H9 (cell line): ENCODE measurements at regions not wholly inside any gene's neighbourhood (a gene's known extent, or its start where the extent isn't known, plus 50 kb on each side); places are given as distances from the start of the nearest gene placed in this dataset.

ENCODE experiments used
- DNase-seq: peaks from one replicate; pipeline ENCODE4 v3.0.0-alpha.2; 2017
- H2AFZ ChIP-seq: one replicate; pipeline ENCODE4 v1.6.1; 2013; ENCODE audit warnings: mild to moderate bottlenecking, low read length, control low read depth, moderate library complexity
- H2AK5ac ChIP-seq: 2 replicates; pipeline ENCODE4 v1.6.1; 2013; ENCODE audit warnings: low read length, control low read depth, mixed read lengths; ENCODE audit not compliant: insufficient read length
- H2BK120ac ChIP-seq: one replicate; pipeline ENCODE4 v1.6.1; 2013; ENCODE audit warnings: low read depth, mild to moderate bottlenecking, low read length, control low read depth, inconsistent platforms; ENCODE audit not compliant: poor library complexity, severe bottlenecking
- H2BK12ac ChIP-seq: 2 replicates; pipeline ENCODE4 v1.6.1; 2013; ENCODE audit warnings: low read length, control low read depth, mixed read lengths, low read depth; ENCODE audit not compliant: insufficient read length
- H2BK15ac ChIP-seq: 2 replicates; pipeline ENCODE4 v1.6.1; 2013; ENCODE audit warnings: low read depth, low read length, control low read depth
- H2BK20ac ChIP-seq: one replicate; pipeline ENCODE4 v1.6.1; 2013; ENCODE audit warnings: low read depth, mild to moderate bottlenecking, low read length, control low read depth, inconsistent platforms; ENCODE audit not compliant: poor library complexity, severe bottlenecking
- H2BK5ac ChIP-seq: 2 replicates; pipeline ENCODE4 v1.6.1; 2013; ENCODE audit warnings: low read length, control low read depth, mixed read lengths; ENCODE audit not compliant: insufficient read length
- H3K14ac ChIP-seq: 2 replicates; pipeline ENCODE4 v1.6.1; 2013; ENCODE audit warnings: low read length, control low read depth; ENCODE audit not compliant: insufficient read depth
- H3K18ac ChIP-seq: 2 replicates; pipeline ENCODE4 v1.6.1; 2013; ENCODE audit warnings: low read depth, mild to moderate bottlenecking, mixed read lengths, low read length, control low read depth; ENCODE audit not compliant: insufficient read length
- H3K23ac ChIP-seq: 2 replicates; pipeline ENCODE4 v1.6.1; 2013; ENCODE audit warnings: low read length, control low read depth, mixed read lengths, low read depth; ENCODE audit not compliant: insufficient read length
- H3K23me2 ChIP-seq: 2 replicates; pipeline ENCODE4 v1.6.1; 2013; ENCODE audit warnings: low read depth, mild to moderate bottlenecking, mixed read lengths, low read length, control low read depth; ENCODE audit not compliant: insufficient read length, poor library complexity, severe bottlenecking
- H3K27ac ChIP-seq: 2 replicates; pipeline ENCODE4 v1.5.1; 2013; ENCODE audit warnings: low read length, control low read depth, mixed read lengths, low read depth; ENCODE audit not compliant: insufficient read length
- H3K27me3 ChIP-seq: 2 replicates; pipeline ENCODE4 v1.6.1; 2013; ENCODE audit warnings: low read length, control low read depth, inconsistent platforms; ENCODE audit not compliant: insufficient read depth
- H3K4ac ChIP-seq: 2 replicates; pipeline ENCODE4 v1.6.1; 2013; ENCODE audit warnings: low read depth, mild to moderate bottlenecking, control low read depth, inconsistent platforms, low read length, moderate library complexity
- H3K4me1 ChIP-seq: 2 replicates; pipeline ENCODE4 v1.6.1; 2013; ENCODE audit warnings: low read length, control low read depth, inconsistent platforms; ENCODE audit not compliant: insufficient read depth
- H3K4me2 ChIP-seq: 2 replicates; pipeline ENCODE4 v1.6.1; 2013; ENCODE audit warnings: low read length, control low read depth, mixed read lengths; ENCODE audit not compliant: insufficient read length, insufficient read depth
- H3K56ac ChIP-seq: 2 replicates; pipeline ENCODE4 v1.6.1; 2013; ENCODE audit warnings: low read depth, mild to moderate bottlenecking, mixed read lengths, low read length, control low read depth; ENCODE audit not compliant: insufficient read length
- H3K79me1 ChIP-seq: 2 replicates; pipeline ENCODE4 v1.6.1; 2013; ENCODE audit warnings: low read depth, mild to moderate bottlenecking, moderate library complexity, low read length, control low read depth, inconsistent platforms; ENCODE audit not compliant: insufficient read depth, poor library complexity, severe bottlenecking
- H3K79me2 ChIP-seq: 2 replicates; pipeline ENCODE4 v1.6.1; 2013; ENCODE audit warnings: low read length, control low read depth, inconsistent platforms; ENCODE audit not compliant: insufficient read depth
- H3K9ac ChIP-seq: 2 replicates; pipeline ENCODE4 v1.6.1; 2013; ENCODE audit warnings: low read length, control low read depth, mixed read lengths; ENCODE audit not compliant: insufficient read length; ENCODE audit errors: extremely low read depth
- H3K9me3 ChIP-seq: one replicate; pipeline ENCODE4 v1.6.1; 2013; ENCODE audit warnings: low read depth, low read length, inconsistent platforms; ENCODE audit not compliant: control insufficient read depth
- H3T11ph ChIP-seq: one replicate; pipeline ENCODE4 v1.6.1; 2013; ENCODE audit warnings: mild to moderate bottlenecking, low read length, control low read depth, inconsistent platforms
- H4K20me1 ChIP-seq: one replicate; pipeline ENCODE4 v1.6.1; 2013; ENCODE audit not compliant: control insufficient read depth, insufficient read length, insufficient read depth
- H4K5ac ChIP-seq: 2 replicates; pipeline ENCODE4 v1.6.1; 2013; ENCODE audit warnings: low read depth, mild to moderate bottlenecking, mixed read lengths, low read length, control low read depth; ENCODE audit not compliant: insufficient read length
- H4K8ac ChIP-seq: replicated peaks from 2 replicates; pipeline ENCODE4 v1.6.1; 2013; ENCODE audit warnings: low read length, control low read depth, mixed read lengths, low read depth; ENCODE audit not compliant: insufficient read length
- H4K91ac ChIP-seq: 2 replicates; pipeline ENCODE4 v1.6.1; 2013; ENCODE audit warnings: low read depth, mild to moderate bottlenecking, moderate library complexity, mixed read lengths, low read length, control low read depth; ENCODE audit not compliant: insufficient read length
- H3K27ac Mint-ChIP-seq, 3 experiments: 2 replicates in 2 of 3; 3 replicates in 1 of 3; pipeline ENCODE4 v1.8.0; 2020 to 2021; ENCODE audit warnings: mixed read lengths in 3 of 3, mild to moderate bottlenecking in 1 of 3, moderate library complexity in 1 of 3
- H3K27me3 Mint-ChIP-seq: 2 replicates; pipeline ENCODE4 v1.8.0; 2021; ENCODE audit warnings: low read depth, mild to moderate bottlenecking, moderate library complexity, mixed read lengths
- H3K36me3 Mint-ChIP-seq, 3 experiments: 2 replicates in 2 of 3; 3 replicates in 1 of 3; pipeline ENCODE4 v1.8.0; 2020 to 2021; ENCODE audit warnings: low read depth in 3 of 3, mixed read lengths in 3 of 3; ENCODE audit not compliant: insufficient read depth in 1 of 3
- H3K4me1 Mint-ChIP-seq, 2 experiments: 2 replicates each; pipeline ENCODE4 v1.8.0; 2020; ENCODE audit warnings: mixed read lengths in 2 of 2
- H3K4me3 Mint-ChIP-seq, 2 experiments: 2 replicates in 1 of 2; 3 replicates in 1 of 2; pipeline ENCODE4 v1.8.0; 2020 to 2021; ENCODE audit warnings: mild to moderate bottlenecking in 2 of 2, mixed read lengths in 2 of 2, moderate library complexity in 1 of 2
- H3K9me3 Mint-ChIP-seq, 2 experiments: 2 replicates in 1 of 2; 3 replicates in 1 of 2; pipeline ENCODE4 v1.8.0; 2020; ENCODE audit warnings: mild to moderate bottlenecking in 2 of 2, mixed read lengths in 2 of 2, moderate library complexity in 1 of 2
- CTCF ChIP-seq: fragments of 200-600 bp; sonication (generic); conservative IDR thresholded peaks from 3 replicates; pipeline ENCODE4 v1.8.0; 2021; ENCODE audit warnings: antibody characterized with exemption, mild to moderate bottlenecking
- WGBS: extraction: QIAGEN DNeasy Blood & Tissue Kit; methylation state at CpG from one replicate; pipeline ENCODE4 v1.1.7; 2013; ENCODE audit warnings: missing lambda C conversion rate, low lambda C conversion rate, mixed read lengths; ENCODE audit not compliant: insufficient read length; ENCODE audit errors: extremely low coverage; 5-methylcytosine and 5-hydroxymethylcytosine counted together

- Histone ChIP-seq H2AK5ac (no peak overlapping the region), H4K91ac (no peak overlapping the region), H3K4me1 (no peaks in the 10 kb centered on the region), H3K9ac (no peak overlapping the region), H3K9me3 (peaks cover 5% of the 10 kb centered on the region), H4K5ac (peak overlapping the region; percentile 1), H3K18ac (no peak overlapping the region), H3K27ac (no peak overlapping the region), H4K8ac (peak overlapping the region; percentile 10), H3T11ph (no peak overlapping the region), H3K79me2 (no peaks in the 10 kb centered on the region), H3K4me2 (no peak overlapping the region), H2BK12ac (no peak overlapping the region), H4K20me1 (no peaks in the 10 kb centered on the region), H2BK5ac (no peak overlapping the region), H3K23me2 (no peaks in the 10 kb centered on the region), H3K14ac (no peak overlapping the region), H3K27me3 (no peaks in the 10 kb centered on the region), H3K23ac (no peak overlapping the region), H2BK20ac (no peak overlapping the region), H2BK120ac (no peak overlapping the region), H2AFZ (no peak overlapping the region), H3K79me1 (no peaks in the 10 kb centered on the region), H3K4ac (no peak overlapping the region), H2BK15ac (no peak overlapping the region), H3K56ac (no peak overlapping the region)
- Mint-ChIP-seq H3K9me3 (no peaks in the 10 kb centered on the region), H3K4me3 (no peak overlapping the region), H3K4me1 (no peaks in the 10 kb centered on the region), H3K36me3 (no peaks in the 10 kb centered on the region), H3K27me3 (no peaks in the 10 kb centered on the region; the same call in 1 of the 2 replicates), H3K27ac (no peak overlapping the region)
- no peak for TF ChIP-seq CTCF
- no peak for DNase-seq
- 100% methylated on average over 7 of the region's 7 CpGs for WGBS
These were observed 220.5 kb upstream of the TBX3 start for GRCh38 chr12:114904254-114905003.
